Upper lobe of left lung (tissue), 4 donors: ENCODE measurements at regions not wholly inside any gene's neighbourhood (a gene's known extent, or its start where the extent isn't known, plus 50 kb on each side); places are given as distances from the start of the nearest gene placed in this dataset.

Experiments
- EP300 ChIP-seq, 4 donors: sonication (generic); formaldehyde crosslinking; IDR thresholded peaks; one replicate each; pipeline ENCODE4 v1.5.1; 2017; ENCODE audit warnings: antibody characterized with exemption in 4 of 4, control low read depth in 2 of 4
- POLR2A ChIP-seq, 4 donors: fragments of 450-650 bp; IDR thresholded peaks; one replicate each; pipeline ENCODE4 v1.5.1; 2016 to 2017; ENCODE audit warnings: antibody characterized with exemption in 4 of 4, mild to moderate bottlenecking in 2 of 4
- POLR2AphosphoS5 ChIP-seq, 2 donors: sonication (generic); formaldehyde crosslinking; IDR thresholded peaks; one replicate each; pipeline ENCODE4 v1.5.1; 2017; ENCODE audit warnings: antibody characterized with exemption in 2 of 2
- TF ChIP-seq, protein P1 (sequence below), 6 experiments: fragments of 450-650 bp in 4 of 6; fragments of 200-600 bp in 2 of 6; sonication (generic) in 2 of 6; IDR thresholded peaks; one replicate each; pipeline ENCODE4 v1.5.1; 2016 to 2019; ENCODE audit warnings: antibody characterized with exemption in 6 of 6

DNA sequence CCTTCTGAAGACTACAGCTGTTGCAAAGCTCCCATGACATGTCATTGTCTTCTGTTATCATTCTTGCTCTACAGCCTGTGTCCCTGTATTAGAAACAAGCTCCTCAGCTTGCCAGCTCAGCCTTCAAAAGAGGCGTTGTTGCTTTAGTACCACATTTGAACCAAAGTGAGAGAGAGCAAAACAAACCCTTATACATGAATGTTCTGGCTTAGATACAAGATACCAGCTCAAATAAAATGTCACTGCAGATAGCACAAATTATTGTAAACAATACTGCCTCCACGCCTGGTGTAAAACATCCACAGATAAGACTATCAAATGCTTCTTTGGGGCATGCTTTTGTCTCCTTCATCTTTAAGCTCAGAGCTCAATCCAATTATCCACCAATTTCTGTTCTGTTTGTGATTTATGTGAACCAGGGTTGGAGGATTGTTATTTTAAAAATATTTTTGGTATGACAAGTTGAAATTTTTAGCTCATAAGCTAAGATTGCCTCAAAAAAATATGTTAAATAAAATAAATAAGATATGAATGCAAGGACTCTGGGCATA lies 403.6 kb upstream of the CDIN1 start:
- TF ChIP-seq, protein P1, sequence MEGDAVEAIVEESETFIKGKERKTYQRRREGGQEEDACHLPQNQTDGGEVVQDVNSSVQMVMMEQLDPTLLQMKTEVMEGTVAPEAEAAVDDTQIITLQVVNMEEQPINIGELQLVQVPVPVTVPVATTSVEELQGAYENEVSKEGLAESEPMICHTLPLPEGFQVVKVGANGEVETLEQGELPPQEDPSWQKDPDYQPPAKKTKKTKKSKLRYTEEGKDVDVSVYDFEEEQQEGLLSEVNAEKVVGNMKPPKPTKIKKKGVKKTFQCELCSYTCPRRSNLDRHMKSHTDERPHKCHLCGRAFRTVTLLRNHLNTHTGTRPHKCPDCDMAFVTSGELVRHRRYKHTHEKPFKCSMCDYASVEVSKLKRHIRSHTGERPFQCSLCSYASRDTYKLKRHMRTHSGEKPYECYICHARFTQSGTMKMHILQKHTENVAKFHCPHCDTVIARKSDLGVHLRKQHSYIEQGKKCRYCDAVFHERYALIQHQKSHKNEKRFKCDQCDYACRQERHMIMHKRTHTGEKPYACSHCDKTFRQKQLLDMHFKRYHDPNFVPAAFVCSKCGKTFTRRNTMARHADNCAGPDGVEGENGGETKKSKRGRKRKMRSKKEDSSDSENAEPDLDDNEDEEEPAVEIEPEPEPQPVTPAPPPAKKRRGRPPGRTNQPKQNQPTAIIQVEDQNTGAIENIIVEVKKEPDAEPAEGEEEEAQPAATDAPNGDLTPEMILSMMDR (IDR thresholded peaks at IDR 0.05) = no peak
- TF ChIP-seq POLR2A (IDR thresholded peaks at IDR 0.05) (no peak), EP300 (IDR thresholded peaks at IDR 0.05) (no peak), POLR2AphosphoS5 (IDR thresholded peaks at IDR 0.05) (no peak)
